ENCODE measurements at regions not wholly inside any gene's neighbourhood (a gene's known extent, or its start where the extent isn't known, plus 50 kb on each side); places are given as distances from the start of the nearest gene placed in this dataset.

GRCh38 chr18:46424898-46425297, 232.1 kb downstream of the LOXHD1 start:
- TF ChIP-seq ARNTL (CRISPR knock-in tag; IDR thresholded peaks at IDR 0.05; ENCODE audit: borderline replicate concordance, low read depth) (no peak), RARB (CRISPR knock-in tag; IDR thresholded peaks at IDR 0.05) (no peak), PATZ1 (CRISPR knock-in tag; IDR thresholded peaks at IDR 0.05; ENCODE audit: borderline replicate concordance) (no peak), ZFP3 (CRISPR knock-in tag; IDR thresholded peaks at IDR 0.05) (no peak), TSHZ2 (CRISPR knock-in tag; IDR thresholded peaks at IDR 0.05) (no peak), ISL1 (CRISPR knock-in tag; IDR thresholded peaks at IDR 0.05) (no peak), ZNF565 (CRISPR knock-in tag; conservative IDR thresholded peaks at IDR 0.05; ENCODE audit: low read depth) (no peak), ZFP30 (CRISPR knock-in tag; IDR thresholded peaks at IDR 0.05) (no peak), ZC3H10 (CRISPR knock-in tag; IDR thresholded peaks at IDR 0.05) (no peak), CSRNP3 (CRISPR knock-in tag; IDR thresholded peaks at IDR 0.05) (no peak)

Measured in SK-N-SH treated with all-trans-retinoic acid at 6 μM for 48 hours (cell line).